ENCODE measurements at regions not wholly inside any gene's neighbourhood (a gene's known extent, or its start where the extent isn't known, plus 50 kb on each side); places are given as distances from the start of the nearest gene placed in this dataset.

GRCh38 chrX:144716187-144716586 lies 531.1 kb upstream of the SPANXN1 start:
- H3K4me1 ChIP-seq, result no peaks in the 10 kb centered on the region
- TF ChIP-seq POLR2A (IDR thresholded peaks at IDR 0.05) (no peak), POLR2AphosphoS5 (IDR thresholded peaks at IDR 0.05; ENCODE audit: insufficient read depth in 1 of 2, low read depth in 1 of 2) (no peak), CTCF (IDR thresholded peaks at IDR 0.05) (no peak)
- H3K27me3 ChIP-seq, result no peaks in the 10 kb centered on the region
- intact Hi-C loops (cut with DNase I), result no loop called here
- no peak overlapping the region for H3K27ac ChIP-seq
- H3K9me3 ChIP-seq, result no peaks in the 10 kb centered on the region
- H3K36me3 ChIP-seq, result no peaks in the 10 kb centered on the region
- no peak overlapping the region for H3K4me3 ChIP-seq
- no peak for DNase-seq (ENCODE audit: extremely low spot score in 2 of 2)

GRCh38 chrX:144717682-144718081 lies 529.6 kb upstream of the SPANXN1 start:
- intact Hi-C loops (cut with DNase I), result no loop called here
- no peaks in the 10 kb centered on the region for H3K9me3 ChIP-seq
- TF ChIP-seq POLR2A (IDR thresholded peaks at IDR 0.05) (no peak), CTCF (IDR thresholded peaks at IDR 0.05) (no peak), POLR2AphosphoS5 (IDR thresholded peaks at IDR 0.05; ENCODE audit: insufficient read depth in 1 of 2, low read depth in 1 of 2) (no peak)
- H3K4me1 ChIP-seq, result no peaks in the 10 kb centered on the region
- H3K27ac ChIP-seq, result no peak overlapping the region
- no peak overlapping the region for H3K4me3 ChIP-seq
- no peaks in the 10 kb centered on the region for H3K36me3 ChIP-seq
- H3K27me3 ChIP-seq, result no peaks in the 10 kb centered on the region
- no peak for DNase-seq (ENCODE audit: extremely low spot score in 2 of 2)

GRCh38 chrX:144722307-144722706 lies 525.0 kb upstream of the SPANXN1 start:
- no peak for DNase-seq (ENCODE audit: extremely low spot score in 2 of 2)
- H3K36me3 ChIP-seq, result no peaks in the 10 kb centered on the region
- TF ChIP-seq POLR2AphosphoS5 (IDR thresholded peaks at IDR 0.05; ENCODE audit: insufficient read depth in 1 of 2, low read depth in 1 of 2) (no peak), POLR2A (IDR thresholded peaks at IDR 0.05) (no peak), CTCF (IDR thresholded peaks at IDR 0.05) (no peak)
- no peaks in the 10 kb centered on the region for H3K4me1 ChIP-seq
- H3K27ac ChIP-seq, result no peak overlapping the region
- H3K4me3 ChIP-seq, result no peak overlapping the region
- H3K27me3 ChIP-seq, result no peaks in the 10 kb centered on the region
- H3K9me3 ChIP-seq, result no peaks in the 10 kb centered on the region
- intact Hi-C loops (cut with DNase I), result no loop called here

GRCh38 chrX:144730471-144730870 lies 516.8 kb upstream of the SPANXN1 start:
- Histone ChIP-seq H3K27ac (no peak overlapping the region), H3K4me3 (no peak overlapping the region), H3K27me3 (no peaks in the 10 kb centered on the region), H3K4me1 (no peaks in the 10 kb centered on the region), H3K9me3 (no peaks in the 10 kb centered on the region), H3K36me3 (no peaks in the 10 kb centered on the region)
- TF ChIP-seq CTCF (IDR thresholded peaks at IDR 0.05), result no peak
- intact Hi-C loops (cut with DNase I), result no loop called here
- no peak for DNase-seq (ENCODE audit: extremely low spot score in 2 of 2)

- intact Hi-C loops (cut with DNase I), result no loop called here
- H3K4me1 ChIP-seq, result no peaks in the 10 kb centered on the region
- no peak overlapping the region for H3K4me3 ChIP-seq
- no peak overlapping the region for H3K27ac ChIP-seq
- no peaks in the 10 kb centered on the region for H3K27me3 ChIP-seq
- H3K36me3 ChIP-seq, result no peaks in the 10 kb centered on the region
- no peaks in the 10 kb centered on the region for H3K9me3 ChIP-seq
- TF ChIP-seq CTCF (IDR thresholded peaks at IDR 0.05), result no peak
- no peak for TF ChIP-seq POLR2AphosphoS5 (IDR thresholded peaks at IDR 0.05; ENCODE audit: insufficient read depth in 1 of 2, low read depth in 1 of 2)
- no peak for TF ChIP-seq POLR2A (IDR thresholded peaks at IDR 0.05)
- no peak for DNase-seq (ENCODE audit: extremely low spot score in 2 of 2)
Measured at GRCh38 chrX:144732588-144732987, 514.7 kb upstream of the SPANXN1 start.
